ENCODE measurements at regions not wholly inside any gene's neighbourhood (a gene's known extent, or its start where the extent isn't known, plus 50 kb on each side); places are given as distances from the start of the nearest gene placed in this dataset.

DNA sequence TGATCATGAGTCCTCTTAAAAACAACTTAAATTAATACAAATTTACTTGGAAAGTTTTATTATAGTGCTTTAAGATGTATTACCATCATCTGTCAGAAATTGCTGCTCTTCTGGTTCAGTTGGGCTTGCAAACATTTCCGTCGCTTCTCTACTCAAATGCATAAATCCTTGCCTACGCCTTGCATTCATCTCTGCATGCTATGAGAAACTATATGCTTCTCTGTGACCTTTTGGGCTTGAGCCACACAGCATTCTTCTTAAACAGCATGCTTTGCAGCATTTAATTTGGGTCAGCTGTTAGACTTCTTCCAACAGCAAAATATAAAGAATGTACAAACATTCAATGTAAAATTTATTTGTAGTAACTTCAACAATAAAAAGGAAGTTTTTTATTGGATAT is 305.7 kb upstream of the FLRT2 start:
- no peak for TF ChIP-seq TCF7L2 (IDR thresholded peaks at IDR 0.05; ENCODE audit: low read depth, low read length)
- TF ChIP-seq REST (IDR thresholded peaks at IDR 0.05; ENCODE audit: insufficient read depth in 1 of 2, low read depth in 2 of 2, low read length in 1 of 2), result no peak
- TF ChIP-seq SIN3A (IDR thresholded peaks at IDR 0.05; ENCODE audit: borderline replicate concordance, insufficient read depth, low read depth, low read length), result no peak
